ENCODE measurements at regions not wholly inside any gene's neighbourhood (a gene's known extent, or its start where the extent isn't known, plus 50 kb on each side); places are given as distances from the start of the nearest gene placed in this dataset.

- no peak for DNase-seq
Measured at GRCh38 chr15:95350908-95351307, 979.6 kb upstream of the NR2F2 start.

GRCh38 chr15:95352631-95353187 lies 977.8 kb upstream of the NR2F2 start:
- no peak for DNase-seq

DNA sequence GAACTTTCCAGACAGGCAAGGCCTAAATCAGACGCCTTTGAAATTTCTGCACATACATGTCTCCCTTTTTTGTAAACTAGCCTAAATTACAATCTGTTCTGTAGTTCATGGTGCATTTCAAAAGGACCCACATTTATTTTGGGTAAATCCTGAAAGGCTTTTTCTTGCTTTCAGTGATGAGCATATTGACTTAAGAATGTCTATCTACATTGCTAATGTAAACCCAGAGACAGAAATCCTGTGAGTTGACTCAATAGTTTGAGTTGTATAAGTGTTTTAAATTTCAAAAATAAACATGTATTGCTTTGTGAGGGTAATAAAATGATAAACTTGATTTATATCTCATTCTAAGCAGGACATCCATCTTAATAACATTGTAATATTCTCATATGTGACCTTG lies 977.0 kb upstream of the NR2F2 start:
- DNase-seq, result no peak

GRCh38 chr15:95359966-95360365 lies 970.5 kb upstream of the NR2F2 start:
- no peak for DNase-seq

GRCh38 chr15:95362306-95362705 lies 968.2 kb upstream of the NR2F2 start:
- DNase-seq, result no peak

GRCh38 chr15:95363646-95364045 lies 966.9 kb upstream of the NR2F2 start:
- DNase-seq, result no peak

GRCh38 chr15:95365511-95366107 lies 964.9 kb upstream of the NR2F2 start:
- no peak for DNase-seq

DNA sequence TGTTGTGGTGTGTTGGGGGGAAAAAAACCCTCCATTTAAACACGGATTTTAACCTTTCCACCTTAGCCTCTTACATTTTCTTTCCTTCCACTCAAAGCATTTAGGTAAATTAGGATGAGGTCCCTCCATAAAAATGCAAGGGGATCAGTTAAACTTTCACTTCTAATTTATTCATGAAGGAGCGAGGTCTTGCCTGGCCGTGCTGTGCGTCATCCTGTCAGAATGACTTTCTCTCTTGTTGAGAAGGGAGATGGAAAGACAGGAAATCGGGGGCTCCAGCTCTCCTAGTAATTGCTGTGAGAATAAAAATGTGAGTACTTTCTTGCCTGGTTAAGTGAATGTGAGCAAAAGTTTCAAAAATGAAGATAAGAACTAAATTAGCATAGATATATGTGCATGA lies 962.3 kb upstream of the NR2F2 start:
- DNase-seq, result no peak

GRCh38 chr15:95368755-95369601 lies 961.5 kb upstream of the NR2F2 start:
- DNase-seq, result no peak

DNA sequence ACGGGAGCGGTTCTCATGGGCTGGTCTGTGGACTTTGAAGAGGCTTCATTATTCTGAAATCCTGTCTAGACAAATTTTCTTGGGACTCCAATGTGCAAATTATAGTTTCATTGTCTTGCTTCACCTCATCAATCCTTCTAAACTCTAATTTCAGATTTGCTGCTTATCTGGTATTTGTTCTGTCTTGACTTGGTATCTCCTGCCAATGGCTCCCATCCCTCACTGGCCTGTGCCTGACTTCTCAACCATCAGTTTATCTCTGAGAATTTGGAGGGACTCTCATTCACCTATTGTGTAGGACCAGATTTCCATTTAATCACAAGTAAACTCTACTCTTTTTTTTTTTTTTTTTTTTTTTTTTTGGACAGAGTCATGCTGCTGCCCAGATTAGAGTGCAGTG lies 960.2 kb upstream of the NR2F2 start:
- no peak for DNase-seq

DNA sequence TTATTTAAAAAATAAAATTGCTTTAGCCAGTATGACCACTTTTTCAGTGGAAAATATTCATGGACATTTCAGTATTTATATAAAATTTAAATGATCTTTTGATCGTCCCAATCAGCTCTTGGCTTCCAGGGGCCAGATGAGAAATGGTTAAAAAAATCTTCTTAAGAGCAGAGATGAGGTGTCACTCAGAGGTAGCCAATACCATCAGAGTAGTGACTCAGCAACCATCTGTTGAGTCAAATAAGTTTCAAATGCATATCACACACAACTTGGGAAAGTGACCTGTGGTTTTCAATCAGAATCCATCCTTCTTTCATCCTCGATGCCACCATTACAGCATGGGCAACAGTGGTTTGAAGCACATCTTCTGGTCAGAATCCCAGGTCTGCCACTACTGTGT lies 958.8 kb upstream of the NR2F2 start:
- DNase-seq, result no peak

GRCh38 chr15:95375281-95375680 lies 955.2 kb upstream of the NR2F2 start:
- no peak for DNase-seq

DNA sequence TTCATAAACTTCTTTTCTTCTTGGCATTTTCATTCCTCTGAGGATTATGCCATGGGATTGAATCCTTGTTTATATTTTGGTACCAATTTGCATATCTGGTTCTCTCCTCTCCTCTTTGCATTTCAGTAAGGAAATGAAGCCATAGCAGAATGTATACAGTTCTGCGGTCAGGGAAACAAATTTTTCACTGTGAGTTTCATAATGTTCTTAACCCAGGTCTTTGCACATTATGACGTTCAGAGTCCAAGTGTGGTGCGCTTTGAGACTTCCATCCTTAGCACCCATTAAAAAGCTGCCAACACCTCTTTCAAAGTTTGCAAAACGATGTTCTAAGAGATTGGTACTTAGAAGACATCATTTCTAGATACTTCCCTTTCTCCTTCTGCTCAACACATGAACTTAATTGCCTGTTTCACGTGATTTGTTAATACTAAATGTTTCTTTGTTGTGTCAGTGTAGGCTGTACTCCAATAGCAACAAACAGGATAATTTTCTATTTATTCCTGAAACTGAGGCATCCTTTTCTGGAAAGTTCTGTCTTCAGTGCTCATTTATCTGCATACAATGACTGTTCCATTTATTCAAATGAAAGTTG lies 953.1 kb upstream of the NR2F2 start:
- no peak for DNase-seq

- no peak for DNase-seq
Measured at GRCh38 chr15:95394186-95395067, 936.1 kb upstream of the NR2F2 start.

DNA sequence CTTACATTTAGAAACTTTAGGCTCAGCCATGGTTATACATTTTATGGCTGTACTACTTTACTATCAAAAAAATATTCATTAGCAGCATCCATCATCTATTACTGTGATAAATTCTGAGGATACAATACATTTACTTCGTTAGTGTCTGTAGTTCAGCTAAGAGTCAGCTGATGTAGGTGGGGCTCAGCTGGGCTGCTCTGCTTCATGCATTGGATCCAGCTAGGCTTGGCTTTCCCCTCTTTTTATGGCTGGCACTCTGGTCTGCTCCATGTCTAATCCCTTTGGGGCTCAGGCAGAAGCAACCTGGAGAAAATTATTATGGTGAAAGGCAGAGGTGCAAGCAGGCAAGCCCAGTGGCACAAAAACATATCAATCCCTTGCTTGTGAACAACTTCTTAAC lies 930.1 kb upstream of the NR2F2 start:
- DNase-seq, result no peak

- no peak for DNase-seq
Measured at GRCh38 chr15:95401587-95401986, 928.9 kb upstream of the NR2F2 start.

DNA sequence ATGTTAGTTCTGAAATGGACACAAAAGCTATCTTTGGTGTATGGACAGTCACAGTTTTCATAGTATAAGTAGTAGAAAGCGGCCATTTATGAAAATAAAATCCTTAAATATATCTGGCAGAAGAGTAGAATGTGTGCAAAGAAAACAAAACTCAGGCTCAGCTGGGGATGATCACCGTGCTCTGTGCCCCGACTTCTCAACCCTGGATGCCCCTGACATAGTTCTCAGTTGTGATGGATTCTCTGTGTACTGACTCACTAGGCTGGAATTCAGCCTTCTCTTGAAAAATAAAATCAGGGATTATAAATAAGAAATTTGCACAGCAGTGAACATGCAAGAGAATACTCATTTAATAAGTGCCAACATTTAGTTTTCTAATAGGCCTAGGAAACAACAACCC lies 925.1 kb upstream of the NR2F2 start:
- DNase-seq, result no peak

GRCh38 chr15:95407534-95407933 lies 923.0 kb upstream of the NR2F2 start:
- DNase-seq, result no peak

- no peak for DNase-seq
Measured at GRCh38 chr15:95409211-95409610, 921.3 kb upstream of the NR2F2 start.

- DNase-seq, result no peak
Measured at GRCh38 chr15:95409626-95410310, 920.7 kb upstream of the NR2F2 start.

GRCh38 chr15:95410757-95411156 lies 919.7 kb upstream of the NR2F2 start:
- DNase-seq, result no peak

GRCh38 chr15:95416576-95416975 lies 913.9 kb upstream of the NR2F2 start:
- no peak for DNase-seq

Data from T-helper 9 cell (primary cell).